GM12878 (cell line): ENCODE measurements at regions not wholly inside any gene's neighbourhood (a gene's known extent, or its start where the extent isn't known, plus 50 kb on each side); places are given as distances from the start of the nearest gene placed in this dataset.

Experiments used
- CTCF ChIP-seq, 3 experiments: IDR thresholded peaks in 2 of 3; conservative IDR thresholded peaks in 1 of 3; 2 replicates each; pipeline ENCODE4 v1.5.1; 2011; ENCODE audit warnings: low read depth in 3 of 3, low read length in 3 of 3, mild to moderate bottlenecking in 3 of 3, control low read depth in 2 of 3, moderate library complexity in 2 of 3, inconsistent platforms in 1 of 3, mixed read lengths in 1 of 3; ENCODE audit not compliant: control insufficient read depth in 2 of 3, insufficient read depth in 1 of 3; ENCODE audit errors: extremely low read depth in 1 of 3
- DPF2 ChIP-seq: fragments of 450-650 bp; IDR thresholded peaks from 2 replicates; pipeline ENCODE4 v1.6.1; 2017; ENCODE audit warnings: mild to moderate bottlenecking
- ELK1 ChIP-seq: IDR thresholded peaks from 2 replicates; pipeline ENCODE4 v1.6.1; 2012; ENCODE audit warnings: low read depth, low read length, improper control_type of control experiment
- EZH2 ChIP-seq: IDR thresholded peaks from 2 replicates; pipeline ENCODE4 v1.6.1; 2012; ENCODE audit warnings: low read depth, mild to moderate bottlenecking, control low read depth, inconsistent platforms, low read length, borderline replicate concordance; ENCODE audit not compliant: control insufficient read depth
- MLLT1 ChIP-seq: fragments of 450-650 bp; IDR thresholded peaks from 2 replicates; pipeline ENCODE4 v1.6.1; 2016; ENCODE audit warnings: mild to moderate bottlenecking
- POLR2A ChIP-seq: IDR thresholded peaks from 2 replicates; pipeline ENCODE4 v1.6.1; 2011; ENCODE audit warnings: low read depth, mild to moderate bottlenecking, low read length
- POLR2AphosphoS5 ChIP-seq: IDR thresholded peaks from 2 replicates; pipeline ENCODE4 v1.6.1; 2011; ENCODE audit warnings: mild to moderate bottlenecking, low read length, inconsistent platforms
- REST ChIP-seq: IDR thresholded peaks from 2 replicates; pipeline ENCODE4 v1.6.1; 2012; ENCODE audit warnings: mild to moderate bottlenecking, low read depth, low read length
- SKIL ChIP-seq: fragments of 450-650 bp; IDR thresholded peaks from 2 replicates; pipeline ENCODE4 v1.6.1; 2017; ENCODE audit warnings: mild to moderate bottlenecking, low read depth, inconsistent platforms; ENCODE audit not compliant: poor library complexity, severe bottlenecking
- SMAD1 ChIP-seq: fragments of 450-650 bp; IDR thresholded peaks from 2 replicates; pipeline ENCODE4 v1.6.1; 2018; ENCODE audit warnings: mild to moderate bottlenecking, low read depth; ENCODE audit not compliant: partially characterized antibody
- SMC3 ChIP-seq: IDR thresholded peaks from 2 replicates; pipeline ENCODE4 v1.6.1; 2011; ENCODE audit warnings: low read length, improper control_type of control experiment, borderline replicate concordance
- SREBF2 ChIP-seq: IDR thresholded peaks from 2 replicates; pipeline ENCODE4 v1.6.1; 2012; ENCODE audit warnings: mild to moderate bottlenecking, low read length
- SRF ChIP-seq, 2 experiments: IDR thresholded peaks; 2 replicates each; pipeline ENCODE4 v1.6.1; 2011; ENCODE audit warnings: low read depth in 2 of 2, low read length in 2 of 2, mild to moderate bottlenecking in 1 of 2, moderate library complexity in 1 of 2
- TAF1 ChIP-seq: IDR thresholded peaks from 2 replicates; pipeline ENCODE4 v1.6.1; 2011; ENCODE audit warnings: mild to moderate bottlenecking, low read depth, low read length, borderline replicate concordance

- no peak for TF ChIP-seq POLR2AphosphoS5
- no peak for TF ChIP-seq SRF (IDR thresholded peaks at IDR 0.05; ENCODE audit: low read depth in 2 of 2, low read length in 2 of 2)
- TF ChIP-seq DPF2: no peak
- TF ChIP-seq EZH2: no peak
- TF ChIP-seq CTCF (IDR thresholded peaks at IDR 0.05 in 2 of 3, conservative IDR thresholded peaks at IDR 0.05 in 1 of 3; ENCODE audit: control insufficient read depth in 2 of 3, extremely low read depth in 1 of 3, insufficient read depth in 1 of 3, low read depth in 3 of 3, low read length in 3 of 3): no peak
- TF ChIP-seq TAF1: no peak
- TF ChIP-seq SREBF2: no peak
- no peak for TF ChIP-seq SMC3
- no peak for TF ChIP-seq POLR2A
- no peak for TF ChIP-seq SMAD1
- no peak for TF ChIP-seq ELK1
- no peak for TF ChIP-seq SKIL
- no peak for TF ChIP-seq MLLT1
- TF ChIP-seq REST: no peak
These were observed 190.1 kb upstream of the CSNK1A1L start for GRCh38 chr13:37295573-37295972.
